ENCODE measurements at regions not wholly inside any gene's neighbourhood (a gene's known extent, or its start where the extent isn't known, plus 50 kb on each side); places are given as distances from the start of the nearest gene placed in this dataset.

DNA sequence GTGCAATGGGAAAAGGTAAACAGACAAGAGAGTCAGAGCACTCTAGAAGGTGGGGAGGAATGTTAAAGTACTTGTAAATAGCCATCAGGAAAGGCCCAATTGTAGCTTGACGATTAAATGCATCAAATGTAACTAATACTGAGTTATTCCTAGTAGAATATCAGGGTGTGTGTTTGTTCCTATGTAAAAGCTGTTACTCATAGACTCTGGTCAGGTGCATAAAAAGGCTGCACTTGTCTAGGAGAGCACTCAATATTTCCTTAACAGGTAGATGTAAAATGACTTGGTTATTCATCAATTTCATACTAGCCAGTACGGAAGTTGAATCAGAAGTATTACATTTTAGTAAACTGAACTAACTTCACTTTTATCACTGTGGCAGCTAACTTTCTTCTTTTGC is 179.7 kb upstream of the AGR3 start:
- no peak overlapping the region for H3K4me2 ChIP-seq (ENCODE audit: control insufficient read depth, extremely low read depth, insufficient read depth, low read depth, low read length)
- dilution Hi-C loops (cut with MboI; ENCODE audit: extremely low pct_ligation_motif_present, low sequenced_read_pairs): no loop called here
- no peak for DNase-seq (ENCODE audit: low read depth, low spot score)

DNA sequence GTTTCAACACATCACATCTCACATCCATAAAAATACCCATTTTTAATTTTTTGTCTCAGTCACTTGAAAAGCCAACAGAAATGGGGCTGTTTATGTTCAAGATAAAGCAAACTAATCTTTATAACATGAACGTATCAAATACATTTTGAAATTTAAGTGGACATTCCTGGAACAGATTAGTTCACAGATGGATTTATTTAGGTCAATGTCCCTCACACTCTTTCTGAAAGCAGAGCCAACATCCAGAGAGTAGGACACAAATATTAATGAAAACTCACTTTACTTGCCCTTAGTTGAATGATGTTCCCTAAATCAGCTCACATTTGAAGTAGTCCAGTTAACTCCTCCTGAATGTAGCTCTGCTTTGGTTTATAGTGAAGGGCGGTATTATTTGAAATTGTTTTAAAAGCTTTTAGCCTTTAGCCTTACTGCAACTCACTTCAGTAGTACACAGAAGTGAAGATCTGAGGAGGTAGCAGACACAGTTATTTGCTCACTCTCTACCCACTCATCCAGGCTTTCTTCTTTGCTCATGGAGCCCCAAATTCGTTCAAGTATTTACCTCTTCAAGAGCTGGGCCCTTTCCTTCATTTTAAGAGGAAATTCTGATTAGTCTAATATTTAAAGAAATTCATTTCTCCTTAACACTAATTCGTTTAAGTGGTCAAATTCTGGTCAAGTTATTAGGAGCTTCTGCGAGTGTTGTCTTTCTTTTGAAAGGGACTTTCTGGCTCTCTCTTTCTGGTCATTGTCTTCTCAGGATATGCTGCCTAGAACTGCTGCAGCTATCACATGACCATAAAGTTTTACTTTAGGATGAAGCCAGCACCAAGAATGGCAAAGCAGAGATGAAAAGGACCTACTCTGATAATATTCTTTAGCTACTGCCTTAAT is 180.6 kb upstream of the AGR3 start:
- H3K4me2 ChIP-seq (ENCODE audit: control insufficient read depth, extremely low read depth, insufficient read depth, low read depth, low read length): no peak overlapping the region
- no peaks in the 10 kb centered on the region for H3K9me1 ChIP-seq (ENCODE audit: control insufficient read depth, extremely low read depth, insufficient read depth, low read length)
- DNase-seq (ENCODE audit: low read depth, low spot score) (no peak), FAIRE-seq (peak; percentile 26)
- no peaks in the 10 kb centered on the region for H3K27me3 ChIP-seq (ENCODE audit: control insufficient read depth, extremely low read depth, insufficient read depth, low read length)
- H3K9me3 ChIP-seq (ENCODE audit: control insufficient read depth, low read depth, low read length): no peaks in the 10 kb centered on the region
- H3K27ac ChIP-seq (ENCODE audit: control insufficient read depth, insufficient read depth, low read length): no peak overlapping the region
- dilution Hi-C loops (cut with MboI; ENCODE audit: extremely low pct_ligation_motif_present, low sequenced_read_pairs): no loop called here
- no peaks in the 10 kb centered on the region for H3K79me2 ChIP-seq (ENCODE audit: control insufficient read depth, insufficient read depth, low read length)
- TF ChIP-seq, protein P1, sequence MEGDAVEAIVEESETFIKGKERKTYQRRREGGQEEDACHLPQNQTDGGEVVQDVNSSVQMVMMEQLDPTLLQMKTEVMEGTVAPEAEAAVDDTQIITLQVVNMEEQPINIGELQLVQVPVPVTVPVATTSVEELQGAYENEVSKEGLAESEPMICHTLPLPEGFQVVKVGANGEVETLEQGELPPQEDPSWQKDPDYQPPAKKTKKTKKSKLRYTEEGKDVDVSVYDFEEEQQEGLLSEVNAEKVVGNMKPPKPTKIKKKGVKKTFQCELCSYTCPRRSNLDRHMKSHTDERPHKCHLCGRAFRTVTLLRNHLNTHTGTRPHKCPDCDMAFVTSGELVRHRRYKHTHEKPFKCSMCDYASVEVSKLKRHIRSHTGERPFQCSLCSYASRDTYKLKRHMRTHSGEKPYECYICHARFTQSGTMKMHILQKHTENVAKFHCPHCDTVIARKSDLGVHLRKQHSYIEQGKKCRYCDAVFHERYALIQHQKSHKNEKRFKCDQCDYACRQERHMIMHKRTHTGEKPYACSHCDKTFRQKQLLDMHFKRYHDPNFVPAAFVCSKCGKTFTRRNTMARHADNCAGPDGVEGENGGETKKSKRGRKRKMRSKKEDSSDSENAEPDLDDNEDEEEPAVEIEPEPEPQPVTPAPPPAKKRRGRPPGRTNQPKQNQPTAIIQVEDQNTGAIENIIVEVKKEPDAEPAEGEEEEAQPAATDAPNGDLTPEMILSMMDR (optimal IDR thresholded peaks at IDR 0.05 in 1 of 3, IDR thresholded peaks at IDR 0.05 in 1 of 3, conservative IDR thresholded peaks at IDR 0.05 in 1 of 3; ENCODE audit: extremely low read depth in 1 of 3, insufficient read depth in 2 of 3, low read length in 3 of 3): no peak
- no peak for TF ChIP-seq EZH2 (IDR thresholded peaks at IDR 0.05; ENCODE audit: low read length)
- peaks cover 3% of the 10 kb centered on the region for H3K4me1 ChIP-seq (ENCODE audit: control insufficient read depth, extremely low read depth, insufficient read depth, low read length)
- no peaks in the 10 kb centered on the region for H3K36me3 ChIP-seq (ENCODE audit: control insufficient read depth in 2 of 2, extremely low read depth in 1 of 2, insufficient read depth in 2 of 2, low read length in 2 of 2)
- no peak overlapping the region for H2AFZ ChIP-seq (ENCODE audit: control insufficient read depth, low read length)
- H3K9ac ChIP-seq (ENCODE audit: control insufficient read depth, extremely low read depth, insufficient read depth, low read length): no peak overlapping the region
- H4K20me1 ChIP-seq (ENCODE audit: control insufficient read depth, extremely low read depth, insufficient read depth, low read length): no peaks in the 10 kb centered on the region
- H3K4me3 ChIP-seq (ENCODE audit: control insufficient read depth in 2 of 3, extremely low read depth in 1 of 3, insufficient read depth in 2 of 3, low read depth in 1 of 3, low read length in 3 of 3): no peak overlapping the region

More for the DNA sequence above, 179.7 kb upstream of the AGR3 start:
- no peaks in the 10 kb centered on the region for H3K79me2 ChIP-seq (ENCODE audit: control insufficient read depth, insufficient read depth, low read length)
- no peak for TF ChIP-seq EZH2 (IDR thresholded peaks at IDR 0.05; ENCODE audit: low read length)
- TF ChIP-seq, protein P1 (optimal IDR thresholded peaks at IDR 0.05 in 1 of 3, IDR thresholded peaks at IDR 0.05 in 1 of 3, conservative IDR thresholded peaks at IDR 0.05 in 1 of 3; ENCODE audit: extremely low read depth in 1 of 3, insufficient read depth in 2 of 3, low read length in 3 of 3): no peak
- H3K27me3 ChIP-seq (ENCODE audit: control insufficient read depth, extremely low read depth, insufficient read depth, low read length): no peaks in the 10 kb centered on the region
- FAIRE-seq: no peak
- H3K9me1 ChIP-seq (ENCODE audit: control insufficient read depth, extremely low read depth, insufficient read depth, low read length): no peaks in the 10 kb centered on the region
- no peaks in the 10 kb centered on the region for H4K20me1 ChIP-seq (ENCODE audit: control insufficient read depth, extremely low read depth, insufficient read depth, low read length)
- H2AFZ ChIP-seq (ENCODE audit: control insufficient read depth, low read length): no peak overlapping the region
- H3K9me3 ChIP-seq (ENCODE audit: control insufficient read depth, low read depth, low read length): no peaks in the 10 kb centered on the region
- no peak overlapping the region for H3K4me3 ChIP-seq (ENCODE audit: control insufficient read depth in 2 of 3, extremely low read depth in 1 of 3, insufficient read depth in 2 of 3, low read depth in 1 of 3, low read length in 3 of 3)
- H3K4me1 ChIP-seq (ENCODE audit: control insufficient read depth, extremely low read depth, insufficient read depth, low read length): peaks cover 9% of the 10 kb centered on the region
- no peak overlapping the region for H3K9ac ChIP-seq (ENCODE audit: control insufficient read depth, extremely low read depth, insufficient read depth, low read length)
- no peaks in the 10 kb centered on the region for H3K36me3 ChIP-seq (ENCODE audit: control insufficient read depth in 2 of 2, extremely low read depth in 1 of 2, insufficient read depth in 2 of 2, low read length in 2 of 2)
- H3K27ac ChIP-seq (ENCODE audit: control insufficient read depth, insufficient read depth, low read length): no peak overlapping the region

Data from keratinocyte (primary cell).